Thyroid gland (tissue), 4 donors: ENCODE measurements at regions not wholly inside any gene's neighbourhood (a gene's known extent, or its start where the extent isn't known, plus 50 kb on each side); places are given as distances from the start of the nearest gene placed in this dataset.
"Not testable (repeated sequence)": the region's sequence is repeated elsewhere in the genome, so short reads cannot be mapped to it uniquely, and the experiment has no call there.

ENCODE experiments used
- DNase-seq, 2 donors: peaks; one replicate each; pipeline ENCODE4 v3.0.0-alpha.2; 2019
- H3K27ac ChIP-seq, 3 donors: fragments of 200-600 bp; sonication (generic); 1 replicate in 2 of 3; 2 replicates in 1 of 3; pipeline ENCODE4 v1.5.1; 2016 to 2019; ENCODE audit warnings: mild to moderate bottlenecking in 1 of 3, moderate library complexity in 1 of 3
- H3K27me3 ChIP-seq: fragments of 200-600 bp; sonication (generic); one replicate; pipeline ENCODE4 v1.5.1; 2019
- H3K36me3 ChIP-seq, 2 donors: fragments of 200-600 bp; sonication (generic); one replicate each; pipeline ENCODE4 v1.5.1; 2016 to 2019
- H3K4me1 ChIP-seq, 2 donors: fragments of 200-600 bp; sonication (generic); one replicate each; pipeline ENCODE4 v1.5.1; 2017 to 2019
- H3K4me3 ChIP-seq, 3 donors: fragments of 200-600 bp; sonication (generic); replicated peaks in 1 of 3; 1 replicate in 2 of 3; 2 replicates in 1 of 3; pipeline ENCODE4 v1.5.1; 2016; ENCODE audit warnings: mild to moderate bottlenecking in 1 of 3
- H3K9me3 ChIP-seq: fragments of 200-600 bp; sonication (generic); one replicate; pipeline ENCODE4 v1.5.1; 2017
- CTCF ChIP-seq, 6 experiments: fragments of 200-600 bp in 3 of 6; fragments of 450-650 bp in 3 of 6; sonication (generic) in 3 of 6; IDR thresholded peaks; one replicate each; pipeline ENCODE4 v1.5.1; 2016 to 2019; ENCODE audit warnings: antibody characterized with exemption in 6 of 6, mild to moderate bottlenecking in 2 of 6, inconsistent platforms in 1 of 6, moderate library complexity in 1 of 6
- POLR2A ChIP-seq, 2 donors: fragments of 450-650 bp; IDR thresholded peaks; one replicate each; pipeline ENCODE4 v1.6.1; 2017; ENCODE audit warnings: antibody characterized with exemption in 2 of 2, mild to moderate bottlenecking in 2 of 2, moderate library complexity in 1 of 2
- WGBS, 2 donors: methylation state at CpG; one replicate each; pipeline ENCODE4 v1.1.5; 2017; 5-methylcytosine and 5-hydroxymethylcytosine counted together
- intact Hi-C: fragments of 100-400 bp; cut with DNase I; formaldehyde crosslinking; loops from one replicate; pipeline ENCODE4 v1.15.1; 2023

DNA sequence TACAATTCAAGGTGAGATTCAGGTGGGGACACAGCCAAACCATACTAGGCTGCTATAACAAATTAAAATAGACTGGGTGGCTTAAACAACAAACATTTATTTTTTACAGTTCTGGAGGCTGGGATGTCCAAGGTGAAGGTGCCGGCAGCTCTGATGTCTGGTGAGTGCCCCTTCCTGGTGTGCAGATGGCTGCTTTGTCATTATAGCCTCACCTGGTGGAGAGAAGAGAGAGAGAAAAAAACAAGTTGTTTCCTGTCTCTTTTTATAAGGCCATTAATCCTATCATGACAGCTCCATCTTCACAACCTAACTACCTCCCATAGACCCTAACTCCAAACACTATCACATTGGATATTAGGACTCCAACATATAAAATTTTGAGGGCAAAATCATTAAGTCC lies 279.7 kb downstream of the ZIC1 start:
- Histone ChIP-seq H3K27ac (no peak overlapping the region), H3K4me3 (no peak overlapping the region), H3K9me3 (no peaks in the 10 kb centered on the region), H3K27me3 (no peaks in the 10 kb centered on the region), H3K4me1 (no peaks in the 10 kb centered on the region), H3K36me3 (no peaks in the 10 kb centered on the region)
- DNase-seq, result no peak
- intact Hi-C loops, result no loop called here
- 78 to 94% methylated on average over 1 of the region's 1 CpG for WGBS, 2 donors
- no peak for TF ChIP-seq CTCF (IDR thresholded peaks at IDR 0.05)
- TF ChIP-seq POLR2A (IDR thresholded peaks at IDR 0.05), result no peak

DNA sequence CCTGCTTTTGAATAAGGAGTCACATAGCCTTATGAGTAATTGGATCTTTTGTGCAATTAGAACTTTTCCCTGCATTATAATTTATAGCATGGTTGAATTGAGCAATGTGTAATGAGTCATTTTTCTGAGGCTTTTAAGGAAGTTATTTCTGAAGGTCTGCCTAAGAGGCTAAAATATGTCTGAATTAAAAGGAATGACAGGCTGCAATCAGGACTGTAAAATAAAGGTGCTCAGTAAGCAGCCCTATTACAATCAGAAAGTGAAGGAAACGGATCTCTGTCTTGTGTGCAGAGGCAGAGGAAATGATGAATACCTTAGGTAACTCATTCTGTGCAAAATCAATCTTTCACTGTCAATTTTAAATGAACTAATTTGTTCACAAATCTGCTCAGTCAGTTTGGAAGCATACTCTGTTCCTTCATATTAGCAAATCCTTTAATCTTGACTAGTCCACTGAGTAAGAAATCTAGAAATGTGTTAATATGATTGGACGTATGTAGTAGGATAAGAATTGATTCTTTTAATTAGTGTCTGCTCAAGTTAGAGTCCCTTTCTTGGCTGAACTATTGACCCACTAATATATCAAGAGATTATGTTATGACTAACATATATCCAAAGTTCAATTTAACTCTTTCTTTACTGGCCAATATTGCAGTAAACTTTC lies 290.1 kb downstream of the ZIC1 start:
- no peak for TF ChIP-seq CTCF (IDR thresholded peaks at IDR 0.05)
- TF ChIP-seq POLR2A (IDR thresholded peaks at IDR 0.05), result no peak
- H3K27me3 ChIP-seq, result no peaks in the 10 kb centered on the region
- H3K9me3 ChIP-seq, result no peaks in the 10 kb centered on the region
- intact Hi-C loops, result no loop called here
- no peaks in the 10 kb centered on the region for H3K36me3 ChIP-seq
- 70 to 83% methylated on average over 2 of the region's 2 CpGs for WGBS, 2 donors
- H3K4me1 ChIP-seq, result no peaks in the 10 kb centered on the region
- DNase-seq, result no peak
- no peak overlapping the region for H3K27ac ChIP-seq
- H3K4me3 ChIP-seq, result no peak overlapping the region

GRCh38 chr3:147701195-147701594 lies 292.0 kb downstream of the ZIC1 start:
- Histone ChIP-seq H3K9me3 (no peaks in the 10 kb centered on the region), H3K36me3 (no peaks in the 10 kb centered on the region), H3K4me3 (no peak overlapping the region), H3K27ac (no peak overlapping the region), H3K4me1 (no peaks in the 10 kb centered on the region), H3K27me3 (no peaks in the 10 kb centered on the region)
- no peak for TF ChIP-seq CTCF (IDR thresholded peaks at IDR 0.05)
- TF ChIP-seq POLR2A (IDR thresholded peaks at IDR 0.05), result no peak
- intact Hi-C loops, result no loop called here
- DNase-seq, result no peak
- WGBS, 2 donors, result 88 to 98% methylated on average over 2 of the region's 2 CpGs

- no peak for TF ChIP-seq CTCF (IDR thresholded peaks at IDR 0.05)
- TF ChIP-seq POLR2A (IDR thresholded peaks at IDR 0.05), result no peak
- no peak overlapping the region for H3K27ac ChIP-seq
- no peaks in the 10 kb centered on the region for H3K36me3 ChIP-seq
- no peaks in the 10 kb centered on the region for H3K4me1 ChIP-seq
- no peaks in the 10 kb centered on the region for H3K27me3 ChIP-seq
- no peaks in the 10 kb centered on the region for H3K9me3 ChIP-seq
- DNase-seq, result no peak
- no peak overlapping the region for H3K4me3 ChIP-seq
- intact Hi-C loops, result no loop called here
Measured at GRCh38 chr3:147702509-147702908, 293.3 kb downstream of the ZIC1 start.

DNA sequence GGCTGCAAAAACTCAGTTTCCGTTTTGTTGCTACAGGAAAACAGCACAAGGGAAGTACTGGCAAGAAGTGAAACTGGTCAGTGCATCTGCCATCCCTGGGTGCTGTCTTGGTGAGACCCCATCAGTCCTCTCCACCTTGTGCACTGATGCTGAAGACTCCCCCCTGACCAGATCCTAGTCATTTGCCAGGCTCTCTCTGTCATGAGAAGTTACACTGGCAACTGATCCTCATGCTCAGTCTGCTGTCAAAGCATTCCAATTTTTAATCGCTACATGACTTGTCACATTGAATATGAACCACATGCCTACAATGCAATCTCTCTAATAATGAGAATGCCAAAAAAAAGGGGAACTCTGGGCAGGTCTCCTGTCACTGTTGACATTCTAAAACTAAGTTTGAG lies 296.5 kb downstream of the ZIC1 start:
- TF ChIP-seq CTCF (IDR thresholded peaks at IDR 0.05), result no peak
- TF ChIP-seq POLR2A (IDR thresholded peaks at IDR 0.05), result no peak
- Histone ChIP-seq H3K9me3 (no peaks in the 10 kb centered on the region), H3K27me3 (no peaks in the 10 kb centered on the region), H3K4me3 (no peak overlapping the region), H3K27ac (no peak overlapping the region), H3K36me3 (no peaks in the 10 kb centered on the region), H3K4me1 (no peaks in the 10 kb centered on the region)
- WGBS, 2 donors, result 83 to 93% methylated on average over 2 of the region's 2 CpGs
- no peak for DNase-seq
- intact Hi-C loops, result no loop called here

GRCh38 chr3:147710753-147711152 lies 301.6 kb downstream of the ZIC1 start:
- WGBS, 2 donors, result 76 to 78% methylated on average over 1 of the region's 1 CpG
- H3K4me3 ChIP-seq, DNase-seq, H3K4me1 ChIP-seq, H3K9me3 ChIP-seq, H3K27me3 ChIP-seq, H3K36me3 ChIP-seq, intact Hi-C loops, H3K27ac ChIP-seq: not testable (repeated sequence)
